ENCODE measurements at regions not wholly inside any gene's neighbourhood (a gene's known extent, or its start where the extent isn't known, plus 50 kb on each side); places are given as distances from the start of the nearest gene placed in this dataset.

GRCh38 chr4:123599061-123599919, 202.7 kb downstream of the SPRY1 start:
- Histone ChIP-seq H3K4me2 (ENCODE audit: low read length) (no peak overlapping the region), H4K20me1 (ENCODE audit: insufficient read depth, low read length) (no peaks in the 10 kb centered on the region), H3K36me3 (ENCODE audit: insufficient read depth, low read length) (no peaks in the 10 kb centered on the region), H3K9ac (ENCODE audit: low read length) (no peak overlapping the region), H3K27ac (ENCODE audit: low read depth, low read length) (no peak overlapping the region), H3K4me1 (ENCODE audit: insufficient read depth, low read length) (peaks cover 4% of the 10 kb centered on the region), H3K4me3 (ENCODE audit: insufficient read depth, low read depth, low read length) (no peak overlapping the region), H3K27me3 (ENCODE audit: insufficient read depth, low read length) (no peaks in the 10 kb centered on the region), H3K79me2 (ENCODE audit: insufficient read depth, low read length) (no peaks in the 10 kb centered on the region), H3K9me3 (ENCODE audit: insufficient read depth, low read depth, low read length) (no peaks in the 10 kb centered on the region), H2AFZ (ENCODE audit: low read depth, low read length) (no peak overlapping the region)
- no peak overlapping the region for H3K27ac Mint-ChIP-seq (ENCODE audit: unreplicated experiment)
- no peak for TF ChIP-seq EZH2 (IDR thresholded peaks at IDR 0.05; ENCODE audit: insufficient read depth, low read length)
- TF ChIP-seq CTCF (IDR thresholded peaks at IDR 0.05; ENCODE audit: insufficient read depth, low read depth, low read length) = no peak
- no peak overlapping the region for H3K4me3 Mint-ChIP-seq (ENCODE audit: unreplicated experiment)
- FAIRE-seq (peak; percentile 29), DNase-seq (ENCODE audit: low read depth) (peak; percentile 48)
- H3K9me3 Mint-ChIP-seq (ENCODE audit: unreplicated experiment) = peaks cover 1% of the 10 kb centered on the region
- no peaks in the 10 kb centered on the region for H3K27me3 Mint-ChIP-seq (ENCODE audit: low read depth, unreplicated experiment)
- peaks cover 23% of the 10 kb centered on the region for H3K4me1 Mint-ChIP-seq (ENCODE audit: low read depth, unreplicated experiment)
- no peaks in the 10 kb centered on the region for H3K36me3 Mint-ChIP-seq (ENCODE audit: low read depth, unreplicated experiment)

GRCh38 chr4:123599920-123600810, 203.6 kb downstream of the SPRY1 start:
- peak; percentile 64 for FAIRE-seq
- Histone ChIP-seq H3K4me2 (ENCODE audit: low read length) (no peak overlapping the region), H3K79me2 (ENCODE audit: insufficient read depth, low read length) (no peaks in the 10 kb centered on the region), H3K36me3 (ENCODE audit: insufficient read depth, low read length) (no peaks in the 10 kb centered on the region), H2AFZ (ENCODE audit: low read depth, low read length) (peak overlapping the region; percentile 36), H3K9me3 (ENCODE audit: insufficient read depth, low read depth, low read length) (no peaks in the 10 kb centered on the region), H3K9ac (ENCODE audit: low read length) (no peak overlapping the region), H3K4me3 (ENCODE audit: insufficient read depth, low read depth, low read length) (no peak overlapping the region), H3K27me3 (ENCODE audit: insufficient read depth, low read length) (no peaks in the 10 kb centered on the region), H3K4me1 (ENCODE audit: insufficient read depth, low read length) (peaks cover 4% of the 10 kb centered on the region), H4K20me1 (ENCODE audit: insufficient read depth, low read length) (no peaks in the 10 kb centered on the region), H3K27ac (ENCODE audit: low read depth, low read length) (no peak overlapping the region)
- peaks cover 23% of the 10 kb centered on the region for H3K4me1 Mint-ChIP-seq (ENCODE audit: low read depth, unreplicated experiment)
- DNase-seq (ENCODE audit: low read depth) = peak; percentile 57
- H3K27ac Mint-ChIP-seq (ENCODE audit: unreplicated experiment) = peak overlapping the region; percentile 79
- H3K4me3 Mint-ChIP-seq (ENCODE audit: unreplicated experiment) = peak overlapping the region; percentile 30
- TF ChIP-seq CTCF (IDR thresholded peaks at IDR 0.05; ENCODE audit: insufficient read depth, low read depth, low read length) (no peak), EZH2 (IDR thresholded peaks at IDR 0.05; ENCODE audit: insufficient read depth, low read length) (no peak)
- H3K27me3 Mint-ChIP-seq (ENCODE audit: low read depth, unreplicated experiment) = no peaks in the 10 kb centered on the region
- peaks cover 2% of the 10 kb centered on the region for H3K9me3 Mint-ChIP-seq (ENCODE audit: unreplicated experiment)
- no peaks in the 10 kb centered on the region for H3K36me3 Mint-ChIP-seq (ENCODE audit: low read depth, unreplicated experiment)
